ENCODE measurements at regions not wholly inside any gene's neighbourhood (a gene's known extent, or its start where the extent isn't known, plus 50 kb on each side); places are given as distances from the start of the nearest gene placed in this dataset.

- H4K20me1 ChIP-seq (ENCODE audit: low read depth, low read length): no peaks in the 10 kb centered on the region
- no peak overlapping the region for H3K27ac ChIP-seq (ENCODE audit: low read depth, low read length)
- H2AFZ ChIP-seq (ENCODE audit: low read depth, low read length, severe bottlenecking): peak overlapping the region; percentile 34
- TF ChIP-seq, protein P1, sequence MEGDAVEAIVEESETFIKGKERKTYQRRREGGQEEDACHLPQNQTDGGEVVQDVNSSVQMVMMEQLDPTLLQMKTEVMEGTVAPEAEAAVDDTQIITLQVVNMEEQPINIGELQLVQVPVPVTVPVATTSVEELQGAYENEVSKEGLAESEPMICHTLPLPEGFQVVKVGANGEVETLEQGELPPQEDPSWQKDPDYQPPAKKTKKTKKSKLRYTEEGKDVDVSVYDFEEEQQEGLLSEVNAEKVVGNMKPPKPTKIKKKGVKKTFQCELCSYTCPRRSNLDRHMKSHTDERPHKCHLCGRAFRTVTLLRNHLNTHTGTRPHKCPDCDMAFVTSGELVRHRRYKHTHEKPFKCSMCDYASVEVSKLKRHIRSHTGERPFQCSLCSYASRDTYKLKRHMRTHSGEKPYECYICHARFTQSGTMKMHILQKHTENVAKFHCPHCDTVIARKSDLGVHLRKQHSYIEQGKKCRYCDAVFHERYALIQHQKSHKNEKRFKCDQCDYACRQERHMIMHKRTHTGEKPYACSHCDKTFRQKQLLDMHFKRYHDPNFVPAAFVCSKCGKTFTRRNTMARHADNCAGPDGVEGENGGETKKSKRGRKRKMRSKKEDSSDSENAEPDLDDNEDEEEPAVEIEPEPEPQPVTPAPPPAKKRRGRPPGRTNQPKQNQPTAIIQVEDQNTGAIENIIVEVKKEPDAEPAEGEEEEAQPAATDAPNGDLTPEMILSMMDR (IDR thresholded peaks at IDR 0.05; ENCODE audit: insufficient read depth, low read length, poor library complexity, severe bottlenecking): no peak
- TF ChIP-seq EZH2phosphoT487 (conservative IDR thresholded peaks at IDR 0.05; ENCODE audit: low read length): no peak
- H3K9me2 ChIP-seq (replicated peaks; ENCODE audit: insufficient read depth, low read length): no peaks in the 10 kb centered on the region
- H3K27me3 ChIP-seq (ENCODE audit: low read length): no peaks in the 10 kb centered on the region
- no peak overlapping the region for H3K4me3 ChIP-seq (ENCODE audit: insufficient read depth, low read length, poor library complexity, severe bottlenecking)
- no peak overlapping the region for H3K4me2 ChIP-seq (ENCODE audit: low read depth, low read length, poor library complexity, severe bottlenecking)
- H3K9me3 ChIP-seq (ENCODE audit: insufficient read depth, low read length): no peaks in the 10 kb centered on the region
- H3F3A ChIP-seq (ENCODE audit: insufficient read depth): no peaks in the 10 kb centered on the region
- H3K36me3 ChIP-seq (ENCODE audit: low read length): no peaks in the 10 kb centered on the region
- H3K9ac ChIP-seq (ENCODE audit: low read length): no peak overlapping the region
- H3K79me2 ChIP-seq (ENCODE audit: insufficient read depth, low read length): no peaks in the 10 kb centered on the region
Measured at GRCh38 chr4:43718369-43718768, 730.2 kb downstream of the KCTD8 start.

GRCh38 chr4:43732829-43733426 is 715.7 kb downstream of the KCTD8 start:
- no peak overlapping the region for H3K9ac ChIP-seq (ENCODE audit: low read length)
- H3K27me3 ChIP-seq (ENCODE audit: low read length): no peaks in the 10 kb centered on the region
- H3K9me2 ChIP-seq (replicated peaks; ENCODE audit: insufficient read depth, low read length): no peaks in the 10 kb centered on the region
- no peaks in the 10 kb centered on the region for H3F3A ChIP-seq (ENCODE audit: insufficient read depth)
- H3K27ac ChIP-seq (ENCODE audit: low read depth, low read length): no peak overlapping the region
- H3K79me2 ChIP-seq (ENCODE audit: insufficient read depth, low read length): no peaks in the 10 kb centered on the region
- H3K4me2 ChIP-seq (ENCODE audit: low read depth, low read length, poor library complexity, severe bottlenecking): no peak overlapping the region
- H3K9me3 ChIP-seq (ENCODE audit: insufficient read depth, low read length): no peaks in the 10 kb centered on the region
- no peak overlapping the region for H2AFZ ChIP-seq (ENCODE audit: low read depth, low read length, severe bottlenecking)
- no peak for TF ChIP-seq EZH2phosphoT487 (conservative IDR thresholded peaks at IDR 0.05; ENCODE audit: low read length)
- TF ChIP-seq, protein P1 (IDR thresholded peaks at IDR 0.05; ENCODE audit: insufficient read depth, low read length, poor library complexity, severe bottlenecking): no peak
- H3K36me3 ChIP-seq (ENCODE audit: low read length): no peaks in the 10 kb centered on the region
- no peaks in the 10 kb centered on the region for H4K20me1 ChIP-seq (ENCODE audit: low read depth, low read length)
- no peak overlapping the region for H3K4me3 ChIP-seq (ENCODE audit: insufficient read depth, low read length, poor library complexity, severe bottlenecking)

GRCh38 chr4:43742083-43742482 is 706.5 kb downstream of the KCTD8 start:
- Histone ChIP-seq H3K9ac (ENCODE audit: low read length) (no peak overlapping the region), H3K79me2 (ENCODE audit: insufficient read depth, low read length) (no peaks in the 10 kb centered on the region), H3K27me3 (ENCODE audit: low read length) (no peaks in the 10 kb centered on the region), H3F3A (ENCODE audit: insufficient read depth) (no peaks in the 10 kb centered on the region), H2AFZ (ENCODE audit: low read depth, low read length, severe bottlenecking) (no peak overlapping the region), H4K20me1 (ENCODE audit: low read depth, low read length) (no peaks in the 10 kb centered on the region), H3K36me3 (ENCODE audit: low read length) (no peaks in the 10 kb centered on the region), H3K9me2 (replicated peaks; ENCODE audit: insufficient read depth, low read length) (no peaks in the 10 kb centered on the region), H3K27ac (ENCODE audit: low read depth, low read length) (no peak overlapping the region), H3K4me2 (ENCODE audit: low read depth, low read length, poor library complexity, severe bottlenecking) (no peak overlapping the region), H3K9me3 (ENCODE audit: insufficient read depth, low read length) (no peaks in the 10 kb centered on the region), H3K4me3 (ENCODE audit: insufficient read depth, low read length, poor library complexity, severe bottlenecking) (no peak overlapping the region)
- TF ChIP-seq, protein P1 (IDR thresholded peaks at IDR 0.05; ENCODE audit: insufficient read depth, low read length, poor library complexity, severe bottlenecking): no peak
- TF ChIP-seq EZH2phosphoT487 (conservative IDR thresholded peaks at IDR 0.05; ENCODE audit: low read length): no peak

Data from SU-DHL-6 (cell line).